ENCODE measurements at regions not wholly inside any gene's neighbourhood (a gene's known extent, or its start where the extent isn't known, plus 50 kb on each side); places are given as distances from the start of the nearest gene placed in this dataset.

DNA sequence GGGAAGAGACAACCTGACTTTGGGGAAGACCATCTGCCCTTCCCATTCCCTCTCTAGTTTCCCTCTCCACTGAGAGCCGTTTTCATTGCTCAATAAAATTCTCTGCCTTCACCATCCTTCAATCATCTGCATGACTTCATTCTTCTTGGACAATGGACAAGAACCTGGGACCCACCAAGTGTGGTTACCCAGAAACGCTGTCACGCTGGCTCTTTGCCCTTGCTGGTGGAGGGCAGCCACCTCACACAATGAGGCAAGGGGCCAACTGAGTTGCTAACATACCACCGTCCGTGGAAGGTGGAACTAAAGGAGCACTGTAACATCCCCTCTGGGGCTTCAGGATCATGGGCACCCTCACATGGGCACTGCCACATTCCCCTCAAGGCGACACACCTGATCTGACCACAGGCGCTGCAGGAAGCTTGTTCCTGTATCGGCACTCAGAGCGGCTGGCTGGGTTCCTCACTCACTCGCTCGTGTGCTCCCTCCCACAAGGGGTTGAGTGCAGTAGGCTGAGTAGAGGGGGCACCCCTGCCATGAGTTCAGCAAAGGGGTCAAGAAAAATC lies 652.4 kb downstream of the PLPP3 start:
- TF ChIP-seq SUZ12 (IDR thresholded peaks at IDR 0.05; ENCODE audit: extremely low read depth, insufficient read depth, insufficient read length) (no peak), ZNF274 (IDR thresholded peaks at IDR 0.05; ENCODE audit: low read depth, low read length) (no peak)

Data from NT2/D1 (cell line).